HG02610 (cell line): ENCODE measurements at regions not wholly inside any gene's neighbourhood (a gene's known extent, or its start where the extent isn't known, plus 50 kb on each side); places are given as distances from the start of the nearest gene placed in this dataset.

Source experiments
- ATAC-seq: cut with Tn5 transposase; IDR thresholded peaks from one replicate; pipeline ENCODE4 v1.9.1; 2021; ENCODE audit warnings: mild to moderate bottlenecking, moderate library complexity; ENCODE audit not compliant: unreplicated experiment

DNA sequence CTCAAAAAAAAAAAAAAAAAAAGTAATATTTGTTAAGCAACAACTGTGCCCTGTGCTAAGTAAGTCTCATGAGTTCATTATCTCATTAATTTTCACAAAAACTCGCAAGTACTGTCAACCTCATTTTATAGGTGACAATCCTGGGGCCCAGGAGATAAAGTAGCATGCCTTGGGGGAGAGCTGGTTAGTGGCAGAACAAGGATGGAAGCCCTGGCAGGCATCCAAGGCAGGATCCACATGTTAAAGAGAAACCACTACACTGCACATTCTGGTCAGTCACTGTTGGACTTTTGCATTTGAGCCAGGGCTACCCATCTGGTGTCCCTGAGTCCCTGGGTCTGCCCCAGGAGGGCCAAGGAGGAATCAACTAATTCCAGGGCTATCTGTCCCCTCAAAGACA, 54.6 kb downstream of the ZFP36L2 start:
- ATAC-seq = no peak

DNA sequence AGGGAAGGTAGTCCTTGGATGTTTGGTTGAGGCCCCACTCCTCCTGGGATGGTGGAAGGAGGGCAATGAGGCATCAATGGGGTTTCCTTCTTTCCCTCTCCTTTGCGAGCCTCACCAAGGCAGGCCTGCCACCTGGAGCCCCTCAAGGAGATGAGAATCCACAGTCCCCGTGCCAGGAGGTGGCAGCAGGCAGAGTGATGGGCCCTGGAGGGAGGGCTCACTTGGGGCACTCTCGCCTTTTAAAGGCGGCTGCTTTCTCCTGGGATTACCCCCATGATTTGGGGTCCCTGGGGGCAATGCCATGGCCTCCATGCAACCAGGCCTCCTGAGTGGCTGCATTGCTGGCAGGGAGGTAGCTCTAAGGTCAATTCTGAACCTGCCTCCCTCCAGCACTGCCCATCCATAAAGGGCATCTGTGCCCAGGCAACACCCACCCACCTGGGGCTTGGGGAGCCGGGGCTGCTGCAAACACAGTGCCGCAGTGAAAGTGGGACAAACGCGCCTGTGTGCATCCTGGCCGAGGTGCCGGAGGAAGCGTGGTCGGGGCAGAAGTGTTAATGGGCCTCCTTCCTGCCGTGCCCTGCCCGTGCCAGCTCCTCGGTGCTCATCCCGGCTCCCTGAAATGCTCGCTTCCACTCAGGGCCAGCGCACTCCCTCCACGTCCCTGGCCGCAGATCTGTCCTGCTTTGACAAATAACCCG, 55.9 kb downstream of the ZFP36L2 start:
- no peak for ATAC-seq

DNA sequence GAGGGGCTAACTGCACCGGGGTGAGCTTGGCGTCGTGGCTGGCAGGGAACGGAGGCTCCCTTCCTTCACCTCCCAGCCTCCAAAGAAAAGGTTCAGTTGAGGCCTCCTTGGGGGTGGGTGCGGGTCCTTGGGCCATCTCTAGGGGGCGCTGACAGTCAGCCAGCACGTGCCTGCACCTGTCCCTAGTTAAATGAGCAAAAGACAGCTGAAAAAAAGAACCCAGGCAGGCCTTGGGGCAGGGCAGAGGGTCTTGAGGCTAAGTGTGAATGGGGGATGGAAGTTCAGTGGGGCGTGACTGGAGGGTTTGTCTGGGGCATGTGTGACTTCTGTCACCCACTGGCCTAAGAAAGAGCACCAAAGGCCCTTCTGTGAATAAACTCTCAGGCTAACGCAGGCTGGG, 56.4 kb downstream of the ZFP36L2 start:
- ATAC-seq = no peak

DNA sequence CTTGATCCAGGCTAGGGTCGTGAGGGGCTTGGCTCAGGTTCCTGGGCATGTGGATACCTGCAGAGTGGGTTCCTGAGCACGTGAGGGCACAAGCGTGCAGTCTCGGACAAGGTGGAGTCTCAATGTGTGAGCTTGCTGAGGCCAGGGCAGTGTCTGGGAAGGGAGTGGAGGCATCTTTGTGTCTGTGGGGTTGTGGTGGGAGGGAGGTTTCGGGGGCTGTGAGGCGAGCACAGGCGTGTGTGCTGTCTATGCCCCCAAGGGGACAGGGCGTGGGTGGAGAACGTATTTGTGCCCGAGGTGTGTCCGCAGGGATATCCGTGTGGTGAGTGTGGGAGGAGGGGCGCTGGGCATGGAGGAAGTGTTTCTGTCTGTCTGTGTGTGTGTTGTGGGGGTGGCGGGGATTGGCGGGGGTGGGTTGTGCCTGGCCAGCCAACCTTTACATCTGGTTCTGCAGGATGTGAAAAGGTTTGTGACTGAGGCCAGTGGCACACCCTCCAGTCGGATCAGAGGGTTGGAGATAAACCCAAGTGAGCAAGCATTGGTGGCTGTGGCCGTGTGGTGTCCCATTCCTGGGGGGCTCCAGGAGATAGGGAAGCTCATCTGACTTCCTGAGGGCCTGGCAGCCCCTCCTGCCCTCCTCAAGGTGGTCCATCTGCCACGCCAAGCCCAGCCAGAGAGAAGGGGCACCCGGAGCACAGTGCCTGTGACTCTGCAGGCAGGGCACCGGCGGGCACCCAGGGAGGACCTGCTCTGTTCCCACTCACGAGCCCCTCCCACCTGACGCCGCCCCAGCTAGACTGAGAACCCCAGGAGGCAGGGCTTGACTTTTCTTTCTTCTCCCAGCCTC, 57.1 kb downstream of the ZFP36L2 start:
- peak; percentile 33 for ATAC-seq

DNA sequence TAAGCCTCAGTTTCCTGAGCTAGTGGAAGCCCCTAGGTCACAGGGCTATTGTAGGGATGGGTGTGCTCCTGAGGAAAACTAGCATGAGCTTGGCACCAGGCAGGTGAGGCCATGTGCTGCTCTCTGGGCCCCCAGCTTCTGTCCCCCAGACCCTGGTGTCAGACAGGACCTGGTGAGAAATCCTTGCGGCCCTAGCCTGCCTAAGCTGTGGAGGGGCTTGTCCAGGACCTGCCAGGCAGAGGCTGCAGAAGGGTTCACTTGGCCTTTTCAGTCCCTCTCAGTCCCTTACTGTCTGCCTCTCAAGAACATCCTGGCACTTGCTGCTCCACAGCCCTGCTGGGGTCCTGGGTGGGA, 58.4 kb downstream of the ZFP36L2 start:
- no peak for ATAC-seq

DNA sequence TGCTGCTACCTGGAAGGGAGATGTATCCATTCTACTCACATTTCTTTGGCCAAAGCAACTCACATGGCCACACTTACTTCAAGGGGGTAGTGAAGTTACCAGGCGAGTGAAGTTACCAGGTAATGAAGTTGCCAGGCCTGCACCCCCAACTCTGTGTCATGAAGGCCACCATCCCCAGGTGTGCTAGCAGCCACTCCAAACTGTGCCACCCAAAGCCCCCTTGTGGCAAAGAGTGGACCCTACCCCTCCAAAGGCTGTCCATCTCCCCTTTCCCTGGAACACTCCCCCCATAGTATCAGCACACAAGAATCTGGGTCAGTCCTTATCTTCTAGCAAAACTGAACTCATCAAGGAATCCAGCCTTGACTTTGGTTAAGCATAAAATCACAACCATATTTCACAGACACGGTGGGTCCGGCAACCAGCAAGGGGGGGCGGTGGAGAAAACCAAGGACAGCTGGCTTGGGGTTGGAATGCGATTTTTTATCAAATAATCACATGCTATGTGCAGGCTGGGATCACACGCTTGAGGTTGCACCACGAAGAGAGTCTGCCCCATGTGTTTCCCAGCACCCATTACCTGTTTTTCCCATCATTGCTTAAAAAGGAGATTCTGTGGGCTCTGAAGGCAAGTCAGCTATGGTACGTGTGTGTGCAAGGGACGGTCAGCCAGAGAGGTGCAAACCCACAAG, 60.9 kb downstream of the ZFP36L2 start:
- no peak for ATAC-seq

DNA sequence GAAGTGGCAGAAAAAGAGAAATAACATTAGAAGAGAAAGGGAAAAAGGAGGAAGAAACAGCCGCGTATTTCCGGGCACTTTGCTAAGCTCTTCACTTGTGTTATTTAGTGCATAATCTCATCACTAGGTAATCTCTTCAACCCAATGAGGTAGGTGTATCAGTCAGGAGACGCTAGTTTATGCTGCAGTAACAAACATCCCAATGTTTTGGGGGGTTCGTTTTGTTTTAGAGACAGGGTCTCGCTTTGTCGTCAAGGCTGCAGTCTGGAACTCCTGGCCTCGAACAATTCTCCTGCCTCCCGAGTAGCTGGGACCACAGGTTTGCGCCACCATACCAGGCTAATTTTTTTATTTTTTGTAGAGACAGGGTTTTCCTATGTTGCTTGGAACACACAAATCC, 61.7 kb downstream of the ZFP36L2 start:
- ATAC-seq = no peak

DNA sequence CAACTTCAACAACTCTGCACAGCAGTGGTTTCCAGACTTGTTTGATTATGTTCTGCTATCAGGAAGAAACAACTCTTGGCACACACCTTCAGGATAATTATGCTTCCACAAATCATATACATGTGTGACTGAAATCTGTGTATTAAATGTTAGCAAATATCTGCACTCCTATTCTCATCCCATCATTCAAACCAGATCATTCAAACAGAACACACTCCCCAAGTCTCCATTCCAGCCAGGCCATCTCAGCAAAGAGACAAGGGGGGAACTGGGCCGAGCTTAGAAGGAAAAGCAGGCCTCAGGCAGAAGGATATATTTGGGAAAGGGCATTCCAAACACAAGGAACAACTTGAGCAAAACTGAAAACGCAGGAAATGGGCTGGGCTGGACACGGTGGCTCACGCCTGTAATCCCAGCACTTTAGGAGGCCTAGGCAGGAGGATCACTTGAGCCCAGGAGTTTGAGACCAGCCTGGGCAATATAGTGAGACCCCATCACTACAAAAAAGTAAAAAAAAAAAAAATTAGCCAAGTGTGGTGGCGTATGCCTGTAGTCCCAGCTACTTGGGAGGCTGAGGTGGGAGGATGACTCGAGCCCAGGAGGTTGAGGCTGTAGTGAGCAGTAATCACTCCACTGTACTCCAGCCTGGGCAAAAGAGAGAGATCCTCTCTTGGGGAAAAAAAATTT, 62.7 kb downstream of the ZFP36L2 start:
- ATAC-seq = no peak

DNA sequence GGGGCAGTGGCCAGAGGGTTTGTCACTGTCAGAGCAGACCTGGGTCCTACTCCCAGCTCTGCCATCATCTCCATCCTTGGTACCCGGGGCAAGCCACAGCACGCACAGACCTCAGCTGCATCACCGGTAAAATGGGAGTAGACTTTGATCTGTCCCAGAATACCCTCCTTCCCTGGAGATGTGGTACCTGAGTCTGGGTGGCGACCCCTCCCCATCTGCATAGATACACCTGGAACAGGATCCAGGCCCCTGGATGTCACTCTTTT, 64.0 kb downstream of the ZFP36L2 start:
- ATAC-seq = no peak

DNA sequence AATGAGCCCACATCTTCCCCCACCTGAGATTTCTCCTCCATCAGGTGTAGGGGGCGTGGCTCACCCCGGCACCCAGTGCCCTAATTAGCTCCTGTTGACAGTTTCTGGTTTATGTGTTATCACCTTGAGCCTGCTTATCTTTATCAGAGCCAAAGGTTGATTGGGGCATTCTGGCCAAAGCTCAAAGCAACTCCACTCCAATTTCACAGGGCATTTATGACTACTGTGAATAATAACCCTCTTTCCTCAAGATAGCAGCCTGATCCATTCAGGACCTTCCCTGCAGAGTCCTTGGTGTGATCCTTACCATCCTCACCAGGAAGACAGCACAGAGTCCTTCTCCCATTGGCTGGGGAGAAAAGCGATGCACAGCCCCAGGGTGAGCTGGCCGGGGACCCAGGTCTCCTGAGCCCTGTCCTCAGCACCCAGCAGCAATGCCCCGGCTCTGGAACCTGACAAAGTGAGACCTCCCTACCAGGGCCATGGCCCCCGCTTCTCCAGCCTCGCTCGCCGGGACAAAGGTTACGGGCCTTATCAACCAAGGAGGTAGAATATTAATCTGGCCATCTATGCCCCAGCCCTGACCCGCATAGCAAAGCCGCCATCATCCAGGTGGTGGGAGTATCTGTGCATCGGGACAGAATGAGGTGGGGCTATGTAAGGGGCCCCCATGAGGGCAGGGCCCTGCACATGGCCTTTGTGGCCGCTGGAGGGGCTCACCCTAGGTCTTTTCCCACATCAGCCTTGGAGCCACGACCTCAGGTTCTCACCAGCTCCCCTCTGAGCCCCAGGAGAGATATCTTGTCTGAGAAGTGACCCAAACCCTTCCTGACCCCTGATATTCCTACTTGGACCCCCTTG, 64.5 kb downstream of the ZFP36L2 start:
- ATAC-seq = no peak

DNA sequence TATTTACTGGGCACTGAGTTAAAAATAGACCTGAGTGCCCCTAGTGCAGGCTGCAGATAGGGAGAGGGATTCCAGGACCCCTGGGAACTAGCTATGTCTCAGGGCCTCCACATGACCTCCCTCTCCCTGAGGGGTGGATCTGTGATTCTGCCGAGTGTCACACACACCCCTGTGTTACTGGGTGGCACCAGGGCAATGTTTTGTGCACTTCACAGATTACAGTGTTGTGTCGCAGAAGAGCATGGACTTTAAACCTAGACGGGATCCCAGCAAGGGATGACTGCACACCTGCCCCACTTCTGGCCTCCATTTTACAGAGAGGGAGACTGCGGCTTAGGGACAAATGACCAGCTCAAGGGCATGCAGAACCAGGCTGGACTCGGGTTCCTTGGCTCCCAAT, 65.6 kb downstream of the ZFP36L2 start:
- ATAC-seq = no peak

DNA sequence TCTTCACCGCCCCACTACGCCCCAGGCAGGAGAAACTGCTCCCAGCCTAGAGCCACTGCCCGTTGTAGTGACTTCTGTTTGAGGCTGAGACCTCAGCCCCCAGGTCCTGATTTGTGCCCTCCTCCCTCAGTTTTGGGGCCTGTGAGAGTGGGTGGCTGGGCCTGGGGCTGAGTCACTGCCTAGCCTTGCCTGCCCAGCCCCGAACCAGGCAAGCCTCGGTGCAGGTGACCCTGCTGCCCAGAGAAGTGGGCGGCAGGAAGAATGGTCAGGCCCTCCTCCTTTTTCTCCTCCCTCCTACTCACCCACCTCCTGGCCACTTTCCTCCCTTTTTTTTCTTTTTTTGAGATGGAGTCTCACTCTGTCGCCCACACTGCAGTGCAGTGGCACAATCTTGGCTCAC, 66.6 kb downstream of the ZFP36L2 start:
- ATAC-seq = no peak

DNA sequence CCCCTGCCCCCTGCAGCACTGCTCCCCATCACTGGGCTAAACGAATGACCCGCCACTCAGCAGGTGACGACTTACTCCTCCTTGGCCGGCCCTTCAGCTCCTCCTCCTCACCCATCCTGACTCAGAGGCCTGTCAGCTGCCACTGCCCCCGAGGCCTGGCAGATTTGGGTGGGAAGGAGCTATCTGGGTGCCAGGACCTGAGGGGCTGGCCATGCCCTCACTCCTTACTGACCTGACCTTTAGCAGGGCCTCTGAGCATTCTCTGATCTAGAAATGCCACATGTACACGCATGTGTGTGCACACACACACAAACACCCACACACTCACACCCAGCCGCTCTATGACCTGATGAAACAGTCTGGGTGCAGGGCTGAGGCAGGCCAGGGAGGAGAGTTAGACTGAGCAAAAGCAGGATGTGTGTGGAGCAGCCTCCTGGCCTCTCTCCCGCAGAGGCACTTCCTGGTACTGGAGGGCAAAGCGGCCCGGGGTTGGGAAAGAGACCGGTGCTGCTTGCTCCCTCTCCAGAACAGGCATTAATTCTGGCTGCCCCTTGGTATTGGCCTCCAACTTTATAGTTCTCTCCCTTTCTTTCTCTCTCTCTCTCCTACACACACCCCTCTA, 68.0 kb downstream of the ZFP36L2 start:
- peak; percentile 14 for ATAC-seq

DNA sequence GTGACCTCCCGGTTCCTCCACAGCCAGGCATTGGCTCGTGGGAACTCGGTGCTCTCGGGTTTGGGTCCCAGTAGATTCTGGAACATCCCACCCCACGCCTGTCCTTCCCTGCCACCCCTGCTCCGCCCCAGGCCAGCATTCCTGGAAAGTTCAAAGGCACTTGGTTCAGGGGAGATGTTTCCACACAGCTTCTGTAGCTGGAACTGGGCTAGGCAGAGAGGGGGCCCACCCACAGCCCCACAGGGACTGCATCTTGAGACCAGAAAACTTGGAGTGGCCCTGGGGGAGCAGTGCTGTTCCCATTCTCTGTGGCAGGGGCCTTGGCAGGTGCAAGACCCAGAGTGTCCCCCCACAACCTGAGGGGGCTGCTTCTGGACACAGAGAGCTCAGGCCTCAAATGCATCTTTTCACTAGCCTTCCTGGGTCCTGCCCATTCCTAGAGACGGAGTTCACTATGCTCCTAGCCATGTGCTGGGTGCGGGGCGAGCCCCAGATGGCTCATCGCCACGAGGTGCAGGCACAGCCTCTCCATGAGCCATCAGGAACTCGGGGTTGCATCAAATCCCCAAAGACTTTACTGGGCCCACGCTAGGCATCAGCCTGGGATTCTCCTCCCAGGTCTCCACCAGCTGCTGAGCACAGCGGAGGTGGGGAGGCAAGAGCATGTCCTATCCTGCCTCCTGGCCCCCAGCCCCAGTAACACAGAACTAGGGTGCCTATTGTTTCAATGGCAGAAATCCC, 68.7 kb downstream of the ZFP36L2 start:
- no peak for ATAC-seq

DNA sequence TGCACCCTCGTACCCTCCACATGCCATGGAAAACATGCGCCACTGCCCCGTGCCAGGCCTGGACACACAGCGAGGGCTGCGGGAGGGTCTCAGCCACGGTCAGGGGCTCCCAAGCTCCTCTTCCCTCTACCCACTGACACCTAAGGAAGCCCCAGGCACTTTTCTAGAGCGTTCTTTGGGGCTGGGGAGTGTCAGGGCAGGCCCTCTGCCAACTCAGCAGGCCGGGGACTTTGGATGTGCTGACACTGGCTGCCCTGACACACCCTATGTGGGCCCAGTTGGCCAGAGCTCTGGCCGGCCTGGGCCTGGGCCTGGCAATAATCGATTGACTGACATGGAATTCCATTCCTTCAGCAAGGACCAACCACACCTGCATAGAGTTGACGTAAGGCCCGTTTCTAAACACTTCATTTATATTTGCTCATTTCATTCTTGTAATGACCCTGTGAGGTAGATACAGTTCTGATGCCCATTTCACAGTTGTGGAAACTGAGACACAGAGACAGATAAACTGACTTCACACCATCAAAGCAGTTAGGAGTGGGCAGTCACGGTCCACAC, 70.5 kb downstream of the ZFP36L2 start:
- ATAC-seq = no peak

DNA sequence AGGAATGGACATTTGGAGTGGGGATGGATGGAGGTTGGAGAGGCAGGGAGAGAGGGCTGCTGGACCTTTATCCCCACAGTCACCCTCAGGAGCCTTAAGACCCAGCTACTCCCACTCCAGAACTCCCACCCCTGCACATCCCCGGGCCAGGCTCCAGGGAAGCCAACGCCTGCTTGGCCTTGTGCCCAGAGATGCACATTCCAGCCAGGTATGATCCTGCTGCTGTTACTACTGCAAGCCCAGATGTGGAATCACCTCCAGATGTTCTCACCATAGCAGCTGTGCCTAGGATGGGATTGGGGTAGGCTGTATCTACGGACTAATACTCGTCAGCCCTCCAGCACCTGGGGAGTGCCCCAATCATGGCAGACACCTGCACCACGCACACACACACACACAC, 71.7 kb downstream of the ZFP36L2 start:
- no peak for ATAC-seq

DNA sequence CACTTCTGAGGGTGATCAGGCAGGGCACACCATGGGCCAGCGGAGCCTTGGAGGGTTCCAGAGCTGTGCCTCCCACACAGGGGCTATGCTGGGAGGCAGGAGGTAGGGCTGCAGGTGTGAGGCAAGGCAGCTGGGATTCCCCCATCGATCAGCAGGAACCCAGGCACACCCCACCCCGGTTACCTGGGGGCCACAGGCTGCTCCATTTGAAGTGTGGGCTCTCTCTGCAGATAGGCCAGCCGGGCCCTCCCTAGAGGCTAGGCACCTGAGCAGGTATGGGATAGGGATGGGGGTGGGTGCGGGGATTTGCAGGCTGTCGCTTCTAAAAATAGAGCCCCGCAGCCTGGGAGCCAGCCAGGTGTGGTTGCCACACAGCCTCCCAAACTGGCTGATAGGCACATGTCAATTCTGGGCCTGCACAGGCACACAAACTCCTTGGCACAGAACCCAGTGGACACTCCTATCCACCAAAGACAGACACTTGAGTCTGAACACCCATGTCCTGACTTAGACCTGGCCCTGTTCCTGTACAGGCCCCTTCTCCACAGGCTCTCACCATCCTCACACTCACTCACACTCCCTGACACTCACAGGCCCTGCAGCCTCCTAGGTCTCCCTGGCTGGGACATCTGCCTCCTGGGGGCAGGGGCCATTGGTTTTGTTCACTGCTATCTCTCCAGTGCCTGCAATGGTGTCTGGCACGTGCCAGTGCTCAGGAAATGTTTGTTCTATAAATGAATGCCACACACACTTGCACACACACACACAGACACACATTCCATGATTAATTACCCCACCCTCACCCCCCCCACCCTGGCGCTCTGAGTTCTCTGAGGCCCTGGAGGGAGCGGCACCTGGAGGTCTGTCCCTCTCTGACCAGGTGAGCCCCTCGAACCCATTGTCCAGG, 73.4 kb downstream of the ZFP36L2 start:
- no peak for ATAC-seq

DNA sequence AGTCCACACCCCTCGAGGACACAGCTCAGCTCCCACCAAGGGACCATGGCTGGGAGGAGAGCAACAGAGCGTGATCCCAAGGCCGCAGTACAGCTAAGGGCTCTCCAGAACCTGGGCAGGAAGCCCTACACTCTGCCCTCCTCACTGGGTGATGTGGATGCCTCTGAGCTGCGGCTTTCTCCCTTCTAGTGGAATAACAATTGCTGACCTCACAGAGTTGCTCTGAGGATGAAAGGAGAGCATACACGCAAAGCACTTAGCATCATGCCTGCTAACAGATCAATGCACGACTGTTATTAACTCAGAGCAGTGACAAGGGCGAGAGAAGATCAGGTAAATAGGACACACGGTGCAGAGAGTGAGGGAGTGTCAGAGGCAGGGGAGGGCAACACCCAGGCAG, 74.2 kb downstream of the ZFP36L2 start:
- no peak for ATAC-seq
